ENCODE measurements at regions not wholly inside any gene's neighbourhood (a gene's known extent, or its start where the extent isn't known, plus 50 kb on each side); places are given as distances from the start of the nearest gene placed in this dataset.
A peak's percentile ranks its signal among the peaks of the same experiment; 100 is the strongest.

- Histone ChIP-seq H3K36me3 (no peaks in the 10 kb centered on the region), H3K27ac (no peak overlapping the region), H3K4me3 (no peak overlapping the region), H3K4me1 (no peaks in the 10 kb centered on the region), H3K9me3 (no peaks in the 10 kb centered on the region), H3K27me3 (no peaks in the 10 kb centered on the region)
- 84 to 89% methylated on average over 2 of the region's 2 CpGs for WGBS, 2 donors
- TF ChIP-seq POLR2A (IDR thresholded peaks at IDR 0.05) (no peak), EP300 (IDR thresholded peaks at IDR 0.05) (no peak), POLR2AphosphoS5 (IDR thresholded peaks at IDR 0.05) (no peak)
- TF ChIP-seq, protein P1, sequence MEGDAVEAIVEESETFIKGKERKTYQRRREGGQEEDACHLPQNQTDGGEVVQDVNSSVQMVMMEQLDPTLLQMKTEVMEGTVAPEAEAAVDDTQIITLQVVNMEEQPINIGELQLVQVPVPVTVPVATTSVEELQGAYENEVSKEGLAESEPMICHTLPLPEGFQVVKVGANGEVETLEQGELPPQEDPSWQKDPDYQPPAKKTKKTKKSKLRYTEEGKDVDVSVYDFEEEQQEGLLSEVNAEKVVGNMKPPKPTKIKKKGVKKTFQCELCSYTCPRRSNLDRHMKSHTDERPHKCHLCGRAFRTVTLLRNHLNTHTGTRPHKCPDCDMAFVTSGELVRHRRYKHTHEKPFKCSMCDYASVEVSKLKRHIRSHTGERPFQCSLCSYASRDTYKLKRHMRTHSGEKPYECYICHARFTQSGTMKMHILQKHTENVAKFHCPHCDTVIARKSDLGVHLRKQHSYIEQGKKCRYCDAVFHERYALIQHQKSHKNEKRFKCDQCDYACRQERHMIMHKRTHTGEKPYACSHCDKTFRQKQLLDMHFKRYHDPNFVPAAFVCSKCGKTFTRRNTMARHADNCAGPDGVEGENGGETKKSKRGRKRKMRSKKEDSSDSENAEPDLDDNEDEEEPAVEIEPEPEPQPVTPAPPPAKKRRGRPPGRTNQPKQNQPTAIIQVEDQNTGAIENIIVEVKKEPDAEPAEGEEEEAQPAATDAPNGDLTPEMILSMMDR (IDR thresholded peaks at IDR 0.05), result no peak
- no peak for DNase-seq
- intact Hi-C loops (cut with DNase I), result no loop called here
These were observed 54.6 kb upstream of the UBR2 start for GRCh38 chr6:42509256-42509655.

GRCh38 chr6:42507901-42508300, 55.9 kb upstream of the UBR2 start:
- Histone ChIP-seq H3K9me3 (no peaks in the 10 kb centered on the region), H3K27ac (peak overlapping the region in 1 of 4 donors; percentile 43)
- 78 to 81% methylated on average over 1 of the region's 1 CpG for WGBS, 2 donors

GRCh38 chr6:42507195-42507594, 55.5 kb upstream of the TRERF1 start:
- intact Hi-C loops (cut with DNase I), result no loop called here
- no peaks in the 10 kb centered on the region for H3K9me3 ChIP-seq
- WGBS, 2 donors, result 43 to 74% methylated on average over 2 of the region's 2 CpGs
- no peak overlapping the region for H3K27ac ChIP-seq
- H3K4me1 ChIP-seq, result no peaks in the 10 kb centered on the region
- no peaks in the 10 kb centered on the region for H3K27me3 ChIP-seq
- H3K4me3 ChIP-seq, result no peak overlapping the region
- no peak for TF ChIP-seq POLR2A (IDR thresholded peaks at IDR 0.05)
- TF ChIP-seq, protein P1 (IDR thresholded peaks at IDR 0.05), result no peak
- no peak for TF ChIP-seq POLR2AphosphoS5 (IDR thresholded peaks at IDR 0.05)
- TF ChIP-seq EP300 (IDR thresholded peaks at IDR 0.05), result no peak
- H3K36me3 ChIP-seq, result no peaks in the 10 kb centered on the region
- DNase-seq, result no peak

More at GRCh38 chr6:42507901-42508300, 55.9 kb upstream of the UBR2 start:
- Histone ChIP-seq H3K4me1 (no peaks in the 10 kb centered on the region), H3K4me3 (no peak overlapping the region), H3K36me3 (no peaks in the 10 kb centered on the region), H3K27me3 (no peaks in the 10 kb centered on the region)
- DNase-seq, result no peak
- intact Hi-C loops (cut with DNase I), result no loop called here
- TF ChIP-seq POLR2AphosphoS5 (IDR thresholded peaks at IDR 0.05) (no peak), EP300 (IDR thresholded peaks at IDR 0.05) (no peak), POLR2A (IDR thresholded peaks at IDR 0.05) (no peak)
- TF ChIP-seq, protein P1 (IDR thresholded peaks at IDR 0.05), result no peak

DNA sequence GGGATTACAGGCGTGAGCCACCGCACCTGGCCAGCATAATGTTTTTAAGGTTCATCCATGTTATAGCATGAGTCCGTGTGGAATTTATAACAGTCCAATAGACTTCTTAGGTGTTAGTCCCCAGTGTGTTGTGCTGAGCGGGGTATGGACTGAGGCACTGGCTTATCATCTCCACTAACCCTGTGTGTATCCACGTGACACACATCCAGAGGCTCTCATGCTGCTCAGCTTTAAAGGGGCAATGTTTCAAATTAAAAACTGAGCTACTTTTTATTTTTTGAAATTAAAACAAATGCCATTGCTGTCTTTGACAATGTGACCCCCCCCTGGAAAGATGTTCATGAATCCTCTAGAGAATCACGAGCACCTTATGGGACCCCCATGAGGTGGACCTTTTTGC, 54.3 kb upstream of the TRERF1 start:
- Histone ChIP-seq H3K36me3 (no peaks in the 10 kb centered on the region), H3K9me3 (no peaks in the 10 kb centered on the region), H3K27me3 (no peaks in the 10 kb centered on the region), H3K4me1 (no peaks in the 10 kb centered on the region), H3K4me3 (no peak overlapping the region), H3K27ac (no peak overlapping the region)
- TF ChIP-seq EP300 (IDR thresholded peaks at IDR 0.05) (no peak), POLR2AphosphoS5 (IDR thresholded peaks at IDR 0.05) (no peak), POLR2A (IDR thresholded peaks at IDR 0.05) (no peak)
- TF ChIP-seq, protein P1 (IDR thresholded peaks at IDR 0.05), result no peak
- DNase-seq, result no peak
- 88 to 92% methylated on average over 6 of the region's 6 CpGs for WGBS, 2 donors
- intact Hi-C loops (cut with DNase I), result no loop called here

GRCh38 chr6:42505385-42505718, 53.6 kb upstream of the TRERF1 start:
- Histone ChIP-seq H3K27ac (no peak overlapping the region), H3K9me3 (no peaks in the 10 kb centered on the region), H3K4me3 (no peak overlapping the region), H3K4me1 (no peaks in the 10 kb centered on the region), H3K36me3 (no peaks in the 10 kb centered on the region), H3K27me3 (no peaks in the 10 kb centered on the region)
- intact Hi-C loops (cut with DNase I), result no loop called here
- no peak for DNase-seq
- WGBS, 2 donors, result 56 to 68% methylated on average over 1 of the region's 1 CpG
- TF ChIP-seq POLR2A (IDR thresholded peaks at IDR 0.05) (no peak), POLR2AphosphoS5 (IDR thresholded peaks at IDR 0.05) (no peak), EP300 (IDR thresholded peaks at IDR 0.05) (no peak)
- TF ChIP-seq, protein P1 (IDR thresholded peaks at IDR 0.05), result no peak

Measured in sigmoid colon (tissue), 6 donors.